Type B pancreatic cell (in vitro differentiated cells): ENCODE measurements at regions not wholly inside any gene's neighbourhood (a gene's known extent, or its start where the extent isn't known, plus 50 kb on each side); places are given as distances from the start of the nearest gene placed in this dataset.
"Not testable (repeated sequence)": the region's sequence is repeated elsewhere in the genome, so short reads cannot be mapped to it uniquely, and the experiment has no call there.

Experiments used
- DNase-seq: peaks from one replicate; pipeline ENCODE4 v3.0.0; 2021; ENCODE audit warnings: mixed read lengths; ENCODE audit not compliant: unreplicated experiment; ENCODE audit errors: extremely low spot score
- H3K27ac Mint-ChIP-seq: 2 replicates; pipeline ENCODE4 v1.8.0; 2021; ENCODE audit warnings: mild to moderate bottlenecking, mixed read lengths
- H3K27me3 Mint-ChIP-seq: 2 replicates; pipeline ENCODE4 v1.8.0; 2021; ENCODE audit warnings: mixed read lengths
- H3K36me3 Mint-ChIP-seq: 2 replicates; pipeline ENCODE4 v1.8.0; 2021; ENCODE audit warnings: mixed read lengths
- H3K4me1 Mint-ChIP-seq: one replicate; pipeline ENCODE4 v1.8.0; 2021; ENCODE audit warnings: mixed read lengths; ENCODE audit not compliant: unreplicated experiment
- H3K4me3 Mint-ChIP-seq: 2 replicates; pipeline ENCODE4 v1.8.0; 2021; ENCODE audit warnings: mild to moderate bottlenecking, mixed read lengths
- H3K9me3 Mint-ChIP-seq: 2 replicates; pipeline ENCODE4 v1.8.0; 2021; ENCODE audit warnings: mixed read lengths
- CTCF ChIP-seq: fragments of 200-600 bp; sonication (generic); conservative IDR thresholded peaks from 2 replicates; pipeline ENCODE4 v1.5.0; 2021; ENCODE audit warnings: antibody characterized with exemption, mild to moderate bottlenecking

DNA sequence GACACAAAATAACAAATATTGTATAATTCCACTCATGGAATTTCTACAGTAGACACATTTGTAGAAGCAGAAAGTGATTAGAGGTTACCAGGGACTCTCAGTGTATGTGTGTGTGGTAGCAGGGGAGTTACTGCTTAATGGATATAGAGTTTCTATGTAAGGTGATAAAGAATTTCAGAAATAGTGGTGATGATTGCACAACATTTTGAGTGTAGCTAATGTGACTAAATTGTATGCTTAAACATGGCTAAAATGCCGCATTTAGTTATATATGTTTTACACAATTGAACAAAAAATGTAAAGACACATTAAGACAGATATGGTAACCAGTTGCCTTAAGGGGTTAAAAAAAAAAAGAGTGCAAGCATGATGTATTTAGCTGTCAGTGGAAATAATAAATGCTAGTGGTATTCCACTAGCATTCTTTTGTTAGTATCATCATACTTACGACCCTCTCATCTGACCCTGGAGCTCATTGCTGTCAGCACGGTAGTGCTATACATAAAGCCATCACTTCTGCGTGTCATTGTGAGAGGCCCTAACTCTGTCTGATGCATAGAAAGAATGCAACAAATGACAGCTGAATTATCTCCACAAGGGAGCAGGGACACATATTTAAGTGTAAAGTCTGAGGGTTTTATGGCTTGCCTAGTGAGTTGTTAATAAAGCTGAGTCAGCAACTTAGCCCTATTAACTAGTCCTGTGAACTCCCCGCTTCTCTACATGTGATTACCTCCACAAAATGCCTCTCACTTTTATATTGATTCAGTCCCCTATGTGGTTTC lies 134.1 kb upstream of the RXFP2 start:
- peaks cover 20% of the 10 kb centered on the region for H3K27me3 Mint-ChIP-seq
- H3K4me1 Mint-ChIP-seq, result peaks cover 21% of the 10 kb centered on the region
- H3K9me3 Mint-ChIP-seq, result peaks cover 5% of the 10 kb centered on the region
- TF ChIP-seq CTCF, result no peak
- H3K36me3 Mint-ChIP-seq, result no peaks in the 10 kb centered on the region
- no peak for DNase-seq
- H3K27ac Mint-ChIP-seq, result no peak overlapping the region
- H3K4me3 Mint-ChIP-seq, result no peak overlapping the region

- H3K27ac Mint-ChIP-seq, H3K4me3 Mint-ChIP-seq, DNase-seq, H3K36me3 Mint-ChIP-seq: not testable (repeated sequence)
- peaks cover 15% of the 10 kb centered on the region for H3K9me3 Mint-ChIP-seq
- peaks cover 21% of the 10 kb centered on the region for H3K4me1 Mint-ChIP-seq
- H3K27me3 Mint-ChIP-seq, result peaks cover 16% of the 10 kb centered on the region
Observed at GRCh38 chr13:31607531-31607930, 131.8 kb upstream of the RXFP2 start.

DNA sequence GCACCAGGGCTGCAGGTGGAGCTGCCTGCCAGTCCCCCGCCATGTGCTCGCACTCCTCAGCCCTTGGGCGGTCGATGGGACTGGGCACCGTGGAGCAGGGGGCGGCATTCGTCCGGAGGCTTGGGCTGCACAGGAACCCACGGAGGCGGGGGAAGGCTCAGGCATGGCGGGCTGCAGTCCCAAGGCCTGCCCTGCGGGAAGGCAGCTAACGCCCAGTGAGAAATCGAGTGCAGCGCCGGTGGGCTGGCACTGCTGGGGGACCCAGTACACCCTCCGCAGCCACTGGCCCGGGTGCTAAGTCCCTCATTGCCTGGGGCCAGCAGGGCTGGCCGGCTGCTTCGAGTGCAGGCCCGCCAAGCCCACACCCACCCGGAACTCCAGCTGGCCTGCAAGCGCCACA lies 130.5 kb upstream of the RXFP2 start:
- peaks cover 21% of the 10 kb centered on the region for H3K4me1 Mint-ChIP-seq
- DNase-seq, H3K27ac Mint-ChIP-seq, H3K4me3 Mint-ChIP-seq, H3K36me3 Mint-ChIP-seq: not testable (repeated sequence)
- H3K27me3 Mint-ChIP-seq, result peaks cover 16% of the 10 kb centered on the region
- peaks cover 19% of the 10 kb centered on the region for H3K9me3 Mint-ChIP-seq

GRCh38 chr13:31610270-31610998 lies 128.9 kb upstream of the RXFP2 start:
- no peak overlapping the region for H3K27ac Mint-ChIP-seq
- peaks cover 13% of the 10 kb centered on the region for H3K27me3 Mint-ChIP-seq

DNA sequence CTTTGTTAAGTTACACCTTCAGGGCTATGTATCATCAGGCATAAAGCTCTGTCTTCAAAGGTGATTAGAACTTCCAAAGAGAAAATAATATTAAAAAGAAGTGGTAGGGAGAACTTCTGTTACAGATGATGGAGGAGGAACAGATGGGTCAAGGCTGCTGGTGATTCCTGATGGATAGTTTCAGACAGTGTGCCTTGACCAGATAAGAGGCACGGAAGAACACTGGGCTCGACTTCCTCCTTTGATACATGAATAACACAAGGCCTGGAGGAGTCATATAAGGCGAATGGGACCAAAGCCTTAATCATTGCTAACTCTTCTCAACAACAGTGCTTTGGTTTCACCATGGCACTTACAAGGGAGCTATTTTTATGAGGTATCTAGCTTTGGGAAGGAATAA lies 128.1 kb upstream of the RXFP2 start:
- DNase-seq, result no peak
- no peak overlapping the region for H3K4me3 Mint-ChIP-seq
- peaks cover 28% of the 10 kb centered on the region for H3K9me3 Mint-ChIP-seq
- TF ChIP-seq CTCF, result no peak
- H3K36me3 Mint-ChIP-seq, result no peaks in the 10 kb centered on the region
- H3K27ac Mint-ChIP-seq, result no peak overlapping the region
- peaks cover 19% of the 10 kb centered on the region for H3K27me3 Mint-ChIP-seq
- peaks cover 9% of the 10 kb centered on the region for H3K4me1 Mint-ChIP-seq

More at GRCh38 chr13:31610270-31610998, 128.9 kb upstream of the RXFP2 start:
- no peak for DNase-seq
- Mint-ChIP-seq H3K4me1 (peaks cover 16% of the 10 kb centered on the region), H3K4me3 (no peak overlapping the region), H3K36me3 (no peaks in the 10 kb centered on the region), H3K9me3 (peaks cover 28% of the 10 kb centered on the region)
- TF ChIP-seq CTCF, result no peak

- H3K4me3 Mint-ChIP-seq, result no peak overlapping the region
Observed at GRCh38 chr13:31614073-31614472, 125.3 kb upstream of the RXFP2 start.

More at GRCh38 chr13:31614073-31614472, 125.3 kb upstream of the RXFP2 start:
- Mint-ChIP-seq H3K27ac (no peak overlapping the region), H3K9me3 (peaks cover 23% of the 10 kb centered on the region), H3K27me3 (peaks cover 16% of the 10 kb centered on the region), H3K4me1 (peaks cover 3% of the 10 kb centered on the region), H3K36me3 (no peaks in the 10 kb centered on the region)
- no peak for DNase-seq
- no peak for TF ChIP-seq CTCF
